Mucosa of stomach (tissue), 1 donor: ENCODE measurements at regions not wholly inside any gene's neighbourhood (a gene's known extent, or its start where the extent isn't known, plus 50 kb on each side); places are given as distances from the start of the nearest gene placed in this dataset.

Experiments used
- H3K27me3 ChIP-seq: one replicate; pipeline ENCODE4 v1.7.0; 2013; ENCODE audit warnings: mild to moderate bottlenecking, low read length; ENCODE audit not compliant: control insufficient read depth, insufficient read depth
- H3K36me3 ChIP-seq: one replicate; pipeline ENCODE4 v1.7.0; 2013; ENCODE audit warnings: low read length; ENCODE audit not compliant: control insufficient read depth, insufficient read depth
- H3K4me1 ChIP-seq: one replicate; pipeline ENCODE4 v1.7.0; 2013; ENCODE audit warnings: mild to moderate bottlenecking, low read length; ENCODE audit not compliant: control insufficient read depth, insufficient read depth
- H3K4me3 ChIP-seq: one replicate; pipeline ENCODE4 v1.7.0; 2013; ENCODE audit warnings: low read length
- H3K9ac ChIP-seq: one replicate; pipeline ENCODE4 v1.7.0; 2013; ENCODE audit warnings: mild to moderate bottlenecking, low read length, moderate library complexity
- H3K9me3 ChIP-seq: one replicate; pipeline ENCODE4 v1.7.0; 2013; ENCODE audit warnings: mild to moderate bottlenecking, low read length, moderate library complexity; ENCODE audit not compliant: control insufficient read depth
- donor health status: Pancreatic carcinoma.

DNA sequence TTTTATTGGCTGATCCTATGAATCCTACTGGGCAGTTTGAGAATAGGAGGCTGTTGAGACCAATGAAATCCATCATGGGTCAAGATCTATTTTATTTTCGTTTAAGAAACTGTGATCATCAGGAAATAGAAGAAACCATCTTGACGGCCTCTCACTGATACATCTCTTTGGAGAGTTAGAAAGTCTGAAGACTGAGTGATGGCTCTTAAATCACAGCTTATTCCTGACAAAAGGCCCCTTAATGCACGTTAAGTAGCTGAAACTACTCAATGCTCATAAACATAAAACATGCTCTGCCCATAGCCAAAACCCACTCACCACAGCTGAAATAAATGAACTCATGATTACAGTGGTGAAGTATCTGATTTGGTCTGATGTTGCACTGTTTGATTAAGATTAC, 784.5 kb upstream of the NEGR1 start:
- H3K9ac ChIP-seq: no peak overlapping the region
- no peaks in the 10 kb centered on the region for H3K4me1 ChIP-seq
- H3K4me3 ChIP-seq: no peak overlapping the region
- no peaks in the 10 kb centered on the region for H3K27me3 ChIP-seq
- no peaks in the 10 kb centered on the region for H3K36me3 ChIP-seq
- H3K9me3 ChIP-seq: no peaks in the 10 kb centered on the region

DNA sequence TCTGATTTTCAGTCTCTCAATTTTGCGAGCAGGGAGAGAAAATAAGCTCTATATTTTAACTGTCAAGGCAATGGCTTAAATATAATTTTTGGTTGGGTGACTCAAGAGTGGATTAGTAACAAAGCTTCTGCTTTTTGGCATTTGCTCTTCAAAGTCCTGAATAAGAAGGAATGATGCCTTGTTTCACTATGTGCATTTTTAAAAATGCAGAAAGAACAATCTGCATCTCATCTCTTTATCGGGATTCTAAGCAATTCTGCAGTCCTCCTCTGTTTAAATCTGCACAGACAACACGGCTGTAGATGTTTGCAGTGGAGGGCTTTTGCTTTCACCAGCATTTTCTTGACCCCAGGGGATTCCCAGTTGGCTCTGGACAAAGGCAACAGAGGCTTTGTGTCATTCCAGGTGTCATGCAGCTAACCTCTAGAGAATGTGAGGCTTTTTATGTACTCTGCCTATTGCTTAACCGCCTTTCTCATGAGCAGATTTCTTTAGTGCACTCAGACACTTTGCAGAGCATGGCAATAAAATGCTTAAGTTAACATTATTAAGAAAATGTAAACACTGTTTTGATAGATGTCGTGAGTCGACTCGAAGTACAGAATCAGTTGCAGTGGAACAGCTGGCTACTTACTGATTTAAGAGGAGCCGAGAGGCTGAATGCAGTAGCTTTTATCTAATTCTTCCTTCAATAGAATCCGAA, 783.2 kb upstream of the NEGR1 start:
- Histone ChIP-seq H3K9me3 (no peaks in the 10 kb centered on the region), H3K27me3 (no peaks in the 10 kb centered on the region), H3K9ac (no peak overlapping the region), H3K36me3 (no peaks in the 10 kb centered on the region), H3K4me3 (no peak overlapping the region), H3K4me1 (no peaks in the 10 kb centered on the region)

DNA sequence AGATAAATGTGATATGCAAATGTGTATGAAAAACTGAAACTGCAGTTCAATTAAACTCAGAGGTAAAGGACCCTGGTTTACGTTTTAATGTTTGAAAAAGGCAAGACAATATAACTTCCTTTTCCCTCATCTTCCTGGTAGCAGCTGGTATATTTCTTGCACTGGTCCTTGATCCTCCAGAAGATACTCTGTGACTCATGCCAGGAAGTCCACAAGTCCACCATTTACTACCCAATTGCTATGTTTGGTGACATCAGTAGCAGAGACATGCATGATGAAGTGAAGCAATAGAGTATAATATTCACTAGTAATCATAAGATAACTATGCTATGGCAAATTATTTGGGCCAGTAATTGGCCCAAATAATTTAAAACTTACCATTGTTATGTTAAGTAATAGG, 774.5 kb upstream of the NEGR1 start:
- no peaks in the 10 kb centered on the region for H3K4me1 ChIP-seq
- no peaks in the 10 kb centered on the region for H3K9me3 ChIP-seq
- no peaks in the 10 kb centered on the region for H3K27me3 ChIP-seq
- H3K36me3 ChIP-seq: no peaks in the 10 kb centered on the region
- H3K9ac ChIP-seq: no peak overlapping the region
- H3K4me3 ChIP-seq: no peak overlapping the region

DNA sequence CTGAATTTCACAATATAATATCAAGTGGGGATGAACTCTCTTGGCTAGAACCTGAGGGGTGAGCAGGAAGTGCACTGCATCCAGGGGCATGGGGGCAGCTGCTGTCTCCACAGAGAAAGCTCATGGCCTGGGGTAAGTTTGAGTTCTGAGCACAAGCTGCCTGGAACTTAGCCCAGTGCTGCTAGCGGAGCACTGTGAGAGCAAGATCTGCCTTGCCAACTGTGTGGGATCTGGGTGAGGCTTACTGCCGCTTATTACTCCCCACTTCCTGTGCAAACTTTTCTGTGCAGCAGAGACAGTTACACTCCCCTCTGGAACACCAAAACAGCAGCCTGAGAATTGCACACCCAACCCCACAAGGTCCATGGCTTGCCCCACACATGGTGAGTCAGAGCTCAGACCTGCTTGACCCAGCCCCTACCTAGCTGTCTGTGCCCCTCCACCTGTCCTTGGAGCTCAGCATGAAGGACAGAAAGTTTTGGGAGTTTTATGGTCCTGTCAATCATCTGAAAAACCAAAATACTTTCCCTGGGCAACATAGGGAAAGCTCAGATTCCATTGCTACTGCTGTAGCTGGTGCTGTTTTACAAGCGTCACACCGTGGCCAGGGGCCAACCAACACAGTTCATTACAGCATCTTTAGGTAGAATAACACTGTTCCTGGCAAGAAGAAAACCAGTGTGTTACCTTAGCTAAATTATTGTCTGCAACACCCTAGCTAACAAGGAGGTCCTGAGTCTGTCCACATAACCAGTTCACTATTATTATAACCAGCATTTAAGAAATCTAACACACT, 762.1 kb upstream of the NEGR1 start:
- no peaks in the 10 kb centered on the region for H3K9me3 ChIP-seq
- no peaks in the 10 kb centered on the region for H3K36me3 ChIP-seq
- H3K4me1 ChIP-seq: no peaks in the 10 kb centered on the region
- no peak overlapping the region for H3K9ac ChIP-seq
- H3K4me3 ChIP-seq: no peak overlapping the region
- H3K27me3 ChIP-seq: no peaks in the 10 kb centered on the region

DNA sequence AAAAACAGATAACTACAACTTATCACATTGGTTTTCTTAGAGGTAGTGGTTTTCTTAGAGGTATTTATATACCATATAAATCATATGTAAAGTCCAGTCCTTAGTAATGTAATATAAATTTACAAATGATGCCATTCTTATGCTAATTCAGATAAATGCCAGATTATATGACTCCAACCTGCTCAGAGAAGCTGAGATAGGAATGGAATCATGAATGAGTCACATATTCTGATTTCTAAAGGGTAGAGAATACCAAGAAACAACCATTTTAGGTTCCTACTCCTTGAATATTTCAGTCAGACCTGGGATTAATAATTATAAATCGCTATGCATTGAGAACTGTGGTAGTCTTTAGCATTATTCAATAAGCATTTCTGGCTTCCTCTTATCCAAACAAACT, 760.1 kb upstream of the NEGR1 start:
- no peaks in the 10 kb centered on the region for H3K4me1 ChIP-seq
- no peak overlapping the region for H3K4me3 ChIP-seq
- no peaks in the 10 kb centered on the region for H3K27me3 ChIP-seq
- no peaks in the 10 kb centered on the region for H3K9me3 ChIP-seq
- H3K36me3 ChIP-seq: no peaks in the 10 kb centered on the region
- H3K9ac ChIP-seq: no peak overlapping the region

DNA sequence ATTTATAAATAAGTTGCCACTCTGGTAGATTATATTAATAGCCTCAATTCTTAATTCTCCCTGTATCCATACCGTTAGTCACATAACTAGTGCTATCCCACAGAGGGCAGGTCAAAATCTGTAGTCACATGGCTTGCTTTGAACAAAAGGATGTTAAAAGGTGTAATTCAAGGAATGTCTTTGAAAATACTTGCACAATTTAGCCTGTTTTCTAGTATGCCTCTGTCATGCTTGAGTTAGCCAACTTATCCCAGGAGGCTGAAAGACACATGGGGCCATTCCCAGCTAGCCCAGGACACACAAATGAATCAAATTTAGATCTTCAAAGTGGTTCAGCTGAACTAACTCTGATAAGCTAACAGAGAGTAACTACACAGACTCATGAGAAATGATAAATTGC, 758.5 kb upstream of the NEGR1 start:
- Histone ChIP-seq H3K4me1 (no peaks in the 10 kb centered on the region), H3K36me3 (no peaks in the 10 kb centered on the region), H3K27me3 (no peaks in the 10 kb centered on the region), H3K9me3 (no peaks in the 10 kb centered on the region), H3K4me3 (no peak overlapping the region), H3K9ac (no peak overlapping the region)

DNA sequence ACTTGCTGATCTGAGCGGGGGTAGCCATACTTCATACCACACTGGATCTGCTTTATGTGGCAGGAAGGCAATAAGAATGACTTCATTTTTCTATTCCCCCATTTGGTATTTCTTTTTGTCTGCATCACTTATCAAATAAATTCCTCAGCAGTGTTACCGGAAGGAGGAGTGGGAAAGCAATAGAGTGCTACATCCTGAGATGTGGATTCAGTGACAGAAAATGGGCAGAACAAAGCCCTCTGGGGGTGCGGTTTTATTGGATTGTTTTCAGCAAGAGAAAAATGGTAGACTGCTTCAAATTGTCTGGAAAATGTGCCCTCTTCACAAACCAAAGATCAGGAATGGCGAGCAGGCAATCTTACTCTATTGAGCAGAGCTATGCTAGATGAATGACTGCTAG, 751.9 kb upstream of the NEGR1 start:
- no peaks in the 10 kb centered on the region for H3K4me1 ChIP-seq
- H3K9ac ChIP-seq: no peak overlapping the region
- H3K27me3 ChIP-seq: no peaks in the 10 kb centered on the region
- no peaks in the 10 kb centered on the region for H3K9me3 ChIP-seq
- no peaks in the 10 kb centered on the region for H3K36me3 ChIP-seq
- no peak overlapping the region for H3K4me3 ChIP-seq

DNA sequence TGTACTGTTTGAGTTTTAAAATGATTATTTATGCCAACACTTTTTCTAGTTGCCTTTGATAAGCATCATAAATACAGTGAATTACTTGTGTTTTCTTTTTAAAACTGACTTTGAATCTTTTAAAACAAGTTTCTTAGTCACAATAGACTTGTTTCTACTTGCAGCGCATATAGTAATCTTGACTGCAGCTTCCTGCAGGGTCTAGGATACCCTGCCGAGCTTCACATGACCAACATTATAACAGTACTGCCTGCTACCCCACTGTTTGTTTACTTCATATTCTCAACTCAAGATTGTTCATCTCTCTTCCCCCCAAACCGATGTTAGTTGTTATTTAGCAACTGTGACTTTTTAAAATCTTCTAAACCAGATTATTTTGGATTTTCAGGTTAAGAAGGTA, 751.3 kb upstream of the NEGR1 start:
- Histone ChIP-seq H3K9ac (no peak overlapping the region), H3K9me3 (no peaks in the 10 kb centered on the region), H3K27me3 (no peaks in the 10 kb centered on the region), H3K4me3 (no peak overlapping the region), H3K4me1 (no peaks in the 10 kb centered on the region), H3K36me3 (no peaks in the 10 kb centered on the region)

DNA sequence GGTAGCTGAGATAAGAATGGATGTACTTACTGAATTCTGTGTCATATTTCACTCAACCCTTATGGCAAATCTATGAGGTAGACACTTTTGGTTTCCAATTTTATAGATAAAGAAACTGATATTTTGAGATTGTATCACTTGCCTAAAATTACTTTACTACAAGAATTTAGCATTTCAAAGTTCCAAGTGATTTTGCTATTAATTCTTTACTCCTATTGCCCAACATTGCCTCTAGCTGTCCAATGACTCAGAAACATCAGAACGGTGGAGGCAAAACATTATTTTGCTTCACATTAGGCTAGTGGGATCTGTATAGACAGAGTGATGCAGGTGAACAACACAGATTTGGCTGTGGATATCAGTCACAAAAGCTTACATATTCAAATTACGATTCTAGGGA, 747.2 kb upstream of the NEGR1 start:
- no peaks in the 10 kb centered on the region for H3K4me1 ChIP-seq
- no peak overlapping the region for H3K4me3 ChIP-seq
- H3K9ac ChIP-seq: no peak overlapping the region
- H3K9me3 ChIP-seq: no peaks in the 10 kb centered on the region
- H3K27me3 ChIP-seq: no peaks in the 10 kb centered on the region
- no peaks in the 10 kb centered on the region for H3K36me3 ChIP-seq

DNA sequence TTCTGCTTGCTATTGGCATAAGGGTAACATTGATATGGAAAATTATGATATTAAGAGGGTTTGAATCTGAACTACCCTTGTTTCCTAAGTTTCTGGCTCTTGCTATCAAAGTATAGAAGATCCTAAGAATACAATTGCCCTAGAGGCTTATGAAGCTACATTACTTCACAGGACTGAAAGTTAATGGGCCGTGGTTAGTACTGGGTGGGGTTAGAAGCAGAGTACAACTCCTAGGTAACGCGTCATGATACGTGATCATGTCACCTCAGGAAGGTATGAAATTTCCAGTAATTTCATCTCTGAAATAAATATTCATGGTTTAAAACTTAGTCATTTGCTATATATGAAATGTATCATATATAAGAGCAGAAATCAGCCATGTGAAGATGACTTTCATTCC, 743.8 kb upstream of the NEGR1 start:
- no peaks in the 10 kb centered on the region for H3K9me3 ChIP-seq
- no peak overlapping the region for H3K4me3 ChIP-seq
- H3K9ac ChIP-seq: no peak overlapping the region
- H3K27me3 ChIP-seq: no peaks in the 10 kb centered on the region
- H3K36me3 ChIP-seq: no peaks in the 10 kb centered on the region
- H3K4me1 ChIP-seq: no peaks in the 10 kb centered on the region

DNA sequence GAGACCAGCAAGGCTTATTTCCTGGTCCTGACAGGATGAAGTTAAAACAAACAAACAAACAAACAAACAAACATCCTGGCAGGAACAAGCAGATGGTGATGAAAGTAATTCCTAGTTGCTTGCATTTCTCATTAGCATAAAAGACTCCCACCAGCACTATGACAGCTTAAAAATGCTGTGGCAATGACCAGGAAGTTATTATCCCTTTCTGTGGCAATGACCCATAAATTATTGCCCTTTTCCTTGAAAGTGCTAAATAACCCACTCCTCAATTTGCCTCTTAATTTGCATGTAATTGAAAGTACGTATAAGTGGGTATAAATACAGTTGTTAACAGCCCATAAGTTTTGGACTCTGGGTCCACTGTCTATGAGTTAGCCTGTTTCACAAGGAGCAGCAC, 727.6 kb upstream of the NEGR1 start:
- Histone ChIP-seq H3K27me3 (no peaks in the 10 kb centered on the region), H3K4me3 (no peak overlapping the region), H3K9ac (no peak overlapping the region), H3K9me3 (no peaks in the 10 kb centered on the region), H3K36me3 (no peaks in the 10 kb centered on the region), H3K4me1 (no peaks in the 10 kb centered on the region)

DNA sequence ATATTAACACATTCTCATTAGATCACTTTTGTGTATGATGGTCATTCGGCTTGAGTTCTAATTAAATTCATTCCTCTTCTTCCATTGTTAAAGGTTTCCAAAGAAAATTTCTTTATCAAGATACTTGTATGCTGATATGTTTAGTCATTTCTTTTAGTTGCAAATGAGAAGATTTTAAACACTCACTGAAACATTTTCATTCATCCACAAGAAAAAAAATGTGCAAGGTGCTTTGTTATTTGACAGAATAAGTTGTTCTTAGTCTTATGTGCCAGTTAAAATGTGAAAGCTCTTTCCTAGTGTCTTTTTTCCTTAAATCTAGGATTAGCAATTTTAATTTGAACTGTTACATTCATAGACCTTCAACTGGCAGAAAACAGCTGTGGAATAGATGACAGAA, 727.0 kb upstream of the NEGR1 start:
- H3K36me3 ChIP-seq: no peaks in the 10 kb centered on the region
- no peaks in the 10 kb centered on the region for H3K27me3 ChIP-seq
- H3K4me1 ChIP-seq: no peaks in the 10 kb centered on the region
- H3K4me3 ChIP-seq: no peak overlapping the region
- H3K9ac ChIP-seq: no peak overlapping the region
- H3K9me3 ChIP-seq: no peaks in the 10 kb centered on the region
